Heart left ventricle (tissue), 16 donors: ENCODE measurements at regions not wholly inside any gene's neighbourhood (a gene's known extent, or its start where the extent isn't known, plus 50 kb on each side); places are given as distances from the start of the nearest gene placed in this dataset.

Experiments used
- ATAC-seq, 4 donors: fragments of 200-7000 bp; cut with Tn5 transposase; one replicate each; pipeline ENCODE4 v1.9.1; 2020 to 2022; ENCODE audit warnings: moderate library complexity in 4 of 4, mild to moderate bottlenecking in 3 of 4, moderate number of reproducible peaks in 1 of 4
- DNase-seq, 5 donors: peaks; one replicate each; pipeline ENCODE4 v3.0.0-alpha.2; 2020
- H3K27ac ChIP-seq, 12 donors: fragments of 200-600 bp; sonication (generic) in 4 of 12; one replicate each; pipeline versions ENCODE4 v1.5.0 to v1.8.0; 2016 to 2022; ENCODE audit warnings: mild to moderate bottlenecking in 2 of 12
- H3K27me3 ChIP-seq, 9 donors: fragments of 200-600 bp; sonication (generic) in 2 of 9; one replicate each; pipeline versions ENCODE4 v1.5.1 to v1.8.0; 2016 to 2022; ENCODE audit warnings: mild to moderate bottlenecking in 3 of 9
- H3K36me3 ChIP-seq, 9 donors: fragments of 200-600 bp; sonication (generic) in 2 of 9; one replicate each; pipeline versions ENCODE4 v1.5.0 to v1.8.0; 2018 to 2022; ENCODE audit warnings: mild to moderate bottlenecking in 2 of 9
- H3K4me1 ChIP-seq, 12 donors: fragments of 200-600 bp; sonication (generic) in 4 of 12; one replicate each; pipeline versions ENCODE4 v1.5.0 to v1.8.0; 2016 to 2022; ENCODE audit warnings: mild to moderate bottlenecking in 3 of 12
- H3K4me3 ChIP-seq, 12 donors: fragments of 200-600 bp; sonication (generic) in 4 of 12; one replicate each; pipeline versions ENCODE4 v1.5.0 to v1.8.0; 2017 to 2022; ENCODE audit warnings: mild to moderate bottlenecking in 9 of 12, moderate library complexity in 4 of 12
- H3K9me3 ChIP-seq, 12 donors: fragments of 200-600 bp; sonication (generic) in 4 of 12; one replicate each; pipeline versions ENCODE4 v1.5.0 to v1.8.0; 2016 to 2022; ENCODE audit warnings: mild to moderate bottlenecking in 1 of 12
- POLR2A ChIP-seq, 2 donors: fragments of 450-650 bp; IDR thresholded peaks; one replicate each; pipeline ENCODE4 v1.6.1; 2017; ENCODE audit warnings: antibody characterized with exemption in 2 of 2, mild to moderate bottlenecking in 2 of 2, moderate library complexity in 2 of 2
- WGBS, 4 donors: extraction: QIAGEN DNeasy Blood & Tissue Kit in 2 of 4; methylation state at CpG; one replicate each; pipeline versions ENCODE4 v1.1.5 to v1.1.7; 2013 to 2018; 5-methylcytosine and 5-hydroxymethylcytosine counted together
- intact Hi-C, 10 donors: fragments of 100-400 bp; cut with DNase I; formaldehyde crosslinking; loops; one replicate each; pipeline versions ENCODE4 v1.11.1 to v1.14.2; 2022
- TF ChIP-seq, protein P1 (sequence below), 12 donors: fragments of 200-600 bp; sonication (generic) in 4 of 12; IDR thresholded peaks; one replicate each; pipeline versions ENCODE4 v1.5.0 to v1.8.0; 2018 to 2022; ENCODE audit warnings: antibody characterized with exemption in 12 of 12, mild to moderate bottlenecking in 5 of 12
- donor health status: ischemic (EF 13 %, LVEDD 7.1; RV severe dilation, severe dysfunction).
- donor health status: healthy with polysubstance abuse.
- donor health status: DM: no; HTN: yes; CAD: no.
- donor health status: DM: no; HTN: no; CAD: no.
- donor health status: ischemic (EF 25% LVEDD 6.9; RV normal size, moderate dysfunction).
- donor health status: ischemic (EF 25% LVEDD 5.7; RV mildly dilated, moderate dysfunction).
- donor health status: healthy.
- donor health status: DM: yes; HTN: yes; CAD: no.
- donor health status: ischemic (EF 35%, LVEDD 5.7; RV mildly dilated, moderate dysfunction).
- donor health status: nonischemic (EF 11% LVEDD 7.7; RV severe dilation, severe dysfunction).
- donor health status: DM: yes; HTN: yes; CAD: no.
- donor health status: PGD.
- donor health status: ischemic (EF 29% LVEDD 5.4; RV normal size, mild dysfunction).
- donor health status: nonischemic (EF 23%, LVEDD 6.1; RV moderate dilation, normal function).

- no peak for TF ChIP-seq POLR2A (IDR thresholded peaks at IDR 0.05)
- TF ChIP-seq, protein P1, sequence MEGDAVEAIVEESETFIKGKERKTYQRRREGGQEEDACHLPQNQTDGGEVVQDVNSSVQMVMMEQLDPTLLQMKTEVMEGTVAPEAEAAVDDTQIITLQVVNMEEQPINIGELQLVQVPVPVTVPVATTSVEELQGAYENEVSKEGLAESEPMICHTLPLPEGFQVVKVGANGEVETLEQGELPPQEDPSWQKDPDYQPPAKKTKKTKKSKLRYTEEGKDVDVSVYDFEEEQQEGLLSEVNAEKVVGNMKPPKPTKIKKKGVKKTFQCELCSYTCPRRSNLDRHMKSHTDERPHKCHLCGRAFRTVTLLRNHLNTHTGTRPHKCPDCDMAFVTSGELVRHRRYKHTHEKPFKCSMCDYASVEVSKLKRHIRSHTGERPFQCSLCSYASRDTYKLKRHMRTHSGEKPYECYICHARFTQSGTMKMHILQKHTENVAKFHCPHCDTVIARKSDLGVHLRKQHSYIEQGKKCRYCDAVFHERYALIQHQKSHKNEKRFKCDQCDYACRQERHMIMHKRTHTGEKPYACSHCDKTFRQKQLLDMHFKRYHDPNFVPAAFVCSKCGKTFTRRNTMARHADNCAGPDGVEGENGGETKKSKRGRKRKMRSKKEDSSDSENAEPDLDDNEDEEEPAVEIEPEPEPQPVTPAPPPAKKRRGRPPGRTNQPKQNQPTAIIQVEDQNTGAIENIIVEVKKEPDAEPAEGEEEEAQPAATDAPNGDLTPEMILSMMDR (IDR thresholded peaks at IDR 0.05) = no peak
- Histone ChIP-seq H3K9me3 (no peaks in the 10 kb centered on the region), H3K27ac (no peak overlapping the region), H3K36me3 (no peaks in the 10 kb centered on the region), H3K4me3 (no peak overlapping the region), H3K27me3 (no peaks in the 10 kb centered on the region), H3K4me1 (no peaks in the 10 kb centered on the region)
- intact Hi-C loops = no loop called here
- ATAC-seq (no peak), DNase-seq (no peak)
- 21 to 54% (median 49%) methylated on average over 1 of the region's 1 CpG for WGBS, 4 donors
Measured at GRCh38 chr10:10532236-10532635, 485.4 kb upstream of the CELF2 start.

- WGBS, 4 donors = 91 to 95% (median 94%) methylated on average over 2 of the region's 2 CpGs
- H3K27ac ChIP-seq = no peak overlapping the region
Measured at GRCh38 chr10:10532826-10533225, 484.8 kb upstream of the CELF2 start.

GRCh38 chr10:10533437-10533836, 484.2 kb upstream of the CELF2 start:
- Histone ChIP-seq H3K4me3 (no peak overlapping the region), H3K27me3 (no peaks in the 10 kb centered on the region), H3K9me3 (no peaks in the 10 kb centered on the region), H3K4me1 (no peaks in the 10 kb centered on the region), H3K27ac (no peak overlapping the region), H3K36me3 (no peaks in the 10 kb centered on the region)
- no peak for ATAC-seq
- TF ChIP-seq, protein P1 (IDR thresholded peaks at IDR 0.05) = no peak
- no peak for TF ChIP-seq POLR2A (IDR thresholded peaks at IDR 0.05)
- intact Hi-C loops = no loop called here
- WGBS, 4 donors = 79 to 89% (median 84%) methylated on average over 3 of the region's 3 CpGs
- DNase-seq = no peak

More at GRCh38 chr10:10532826-10533225, 484.8 kb upstream of the CELF2 start:
- TF ChIP-seq POLR2A (IDR thresholded peaks at IDR 0.05) = no peak
- TF ChIP-seq, protein P1 (IDR thresholded peaks at IDR 0.05) = no peak
- Histone ChIP-seq H3K4me1 (no peaks in the 10 kb centered on the region), H3K36me3 (no peaks in the 10 kb centered on the region), H3K4me3 (no peak overlapping the region), H3K9me3 (no peaks in the 10 kb centered on the region), H3K27me3 (no peaks in the 10 kb centered on the region)
- intact Hi-C loops = no loop called here
- no peak for DNase-seq
- ATAC-seq = no peak

DNA sequence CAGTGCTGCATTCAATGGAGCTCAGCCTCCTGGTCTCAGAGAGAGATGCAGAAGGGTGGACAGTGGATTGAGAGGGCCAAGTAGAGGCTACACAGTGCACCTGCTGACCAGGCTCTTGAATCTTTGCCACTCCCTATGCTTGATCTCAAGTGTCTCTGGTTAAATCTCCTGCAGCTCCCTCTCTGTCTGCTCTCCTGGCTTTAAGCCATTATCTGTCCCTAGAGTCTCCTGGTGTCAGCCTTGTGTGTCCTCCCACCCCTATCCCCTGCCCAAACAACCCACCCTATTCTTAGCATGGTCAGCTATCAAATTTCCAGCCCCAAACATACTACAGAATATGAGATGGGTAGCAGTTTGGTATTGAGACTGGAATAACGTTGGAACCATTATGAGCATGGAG, 479.3 kb upstream of the CELF2 start:
- WGBS, 4 donors = 72 to 83% (median 80%) methylated on average over 1 of the region's 1 CpG
- H3K4me3 ChIP-seq = no peak overlapping the region
- no peaks in the 10 kb centered on the region for H3K36me3 ChIP-seq
- H3K27me3 ChIP-seq = no peaks in the 10 kb centered on the region
- no peak overlapping the region for H3K27ac ChIP-seq
- DNase-seq = no peak
- peaks cover 0 to 9% (median 0%) of the 10 kb centered on the region in 12 donors for H3K4me1 ChIP-seq
- H3K9me3 ChIP-seq = no peaks in the 10 kb centered on the region
- TF ChIP-seq, protein P1 (IDR thresholded peaks at IDR 0.05) = no peak
- TF ChIP-seq POLR2A (IDR thresholded peaks at IDR 0.05) = no peak
- no peak for ATAC-seq
- intact Hi-C loops = no loop called here
